ENCODE measurements at regions not wholly inside any gene's neighbourhood (a gene's known extent, or its start where the extent isn't known, plus 50 kb on each side); places are given as distances from the start of the nearest gene placed in this dataset.

GRCh38 chr18:44625386-44625785 is 55.3 kb upstream of the SETBP1 start:
- DNase-seq: no peak

GRCh38 chr18:44626236-44626635 is 54.5 kb upstream of the SETBP1 start:
- DNase-seq: no peak

- DNase-seq: no peak
Measured at GRCh38 chr18:44626807-44627206, 53.9 kb upstream of the SETBP1 start.

- DNase-seq: no peak
Measured at GRCh38 chr18:44627280-44627679, 53.4 kb upstream of the SETBP1 start.

- no peak for DNase-seq
Measured at GRCh38 chr18:44629406-44629805, 51.3 kb upstream of the SETBP1 start.

GRCh38 chr18:44630118-44630517 is 50.6 kb upstream of the SETBP1 start:
- no peak for DNase-seq
